MCF 10A (cell line): ENCODE measurements at regions not wholly inside any gene's neighbourhood (a gene's known extent, or its start where the extent isn't known, plus 50 kb on each side); places are given as distances from the start of the nearest gene placed in this dataset.

Source experiments
- BruUV-seq: library from RNA; stranded (reverse); fragments of 400-500 nt; replicated peaks from 2 replicates; lab custom pipeline; 2021; lab: Mats Ljungman, UMichigan
- CTCF ChIA-PET: fragments of 300-600 bp; sonication (Branson Sonifier 250); formaldehyde crosslinking; extraction: SDS; loops from one replicate; lab custom pipeline; 2021; ENCODE audit warnings: antibody characterized with exemption, inconsistent platforms; lab: Yijun Ruan, JAX
- POLR2A ChIA-PET: fragments of 300-600, 350-650 bp; sonication (Branson Sonifier 250); formaldehyde crosslinking; extraction: SDS; loops from one replicate; lab custom pipeline; 2020; ENCODE audit warnings: antibody characterized with exemption, inconsistent platforms; lab: Yijun Ruan, JAX
- DNase-seq: peaks from one replicate; pipeline ENCODE4 v3.0.0-alpha.2; 2018; ENCODE audit not compliant: unreplicated experiment
- H3K27ac Mint-ChIP-seq: one replicate; pipeline ENCODE4 v1.8.0; 2022; ENCODE audit warnings: mild to moderate bottlenecking, low read depth, mixed read lengths; ENCODE audit not compliant: unreplicated experiment
- H3K27me3 Mint-ChIP-seq: one replicate; pipeline ENCODE4 v1.8.0; 2022; ENCODE audit warnings: mixed read lengths; ENCODE audit not compliant: insufficient read depth, unreplicated experiment
- H3K36me3 Mint-ChIP-seq: one replicate; pipeline ENCODE4 v1.8.0; 2022; ENCODE audit warnings: mild to moderate bottlenecking, moderate library complexity, mixed read lengths; ENCODE audit not compliant: insufficient read depth, unreplicated experiment
- H3K4me1 Mint-ChIP-seq: one replicate; pipeline ENCODE4 v1.8.0; 2022; ENCODE audit warnings: mixed read lengths; ENCODE audit not compliant: insufficient read depth, unreplicated experiment
- H3K4me3 Mint-ChIP-seq: one replicate; pipeline ENCODE4 v1.8.0; 2022; ENCODE audit warnings: mild to moderate bottlenecking, moderate library complexity, mixed read lengths; ENCODE audit not compliant: unreplicated experiment
- H3K9me3 Mint-ChIP-seq: one replicate; pipeline ENCODE4 v1.8.0; 2022; ENCODE audit warnings: mixed read lengths; ENCODE audit not compliant: unreplicated experiment
- CTCF ChIP-seq: fragments of 200-600 bp; IDR thresholded peaks from one replicate; pipeline ENCODE4 v1.8.0; 2022; ENCODE audit warnings: antibody characterized with exemption, mild to moderate bottlenecking; ENCODE audit not compliant: unreplicated experiment
- intact Hi-C: fragments of 100-400 bp; cut with micrococcal nuclease; formaldehyde crosslinking; loops from 2 replicates; pipeline ENCODE4 v1.14.1; 2022

GRCh38 chr3:117842086-117842485, 1132.5 kb downstream of the TUSC7 start:
- ChIA-PET CTCF (interaction anchor here (0.6 kb wide), 1 partner anchor 14 kb away, joined by 3 read pairs; no protein-coding TSS in a partner anchor), POLR2A (no interaction called here)
- Mint-ChIP-seq H3K4me1 (peaks cover 16% of the 10 kb centered on the region), H3K36me3 (no peaks in the 10 kb centered on the region), H3K27ac (no peak overlapping the region), H3K9me3 (no peaks in the 10 kb centered on the region), H3K27me3 (no peaks in the 10 kb centered on the region), H3K4me3 (no peak overlapping the region)
- no TSS peak for BruUV-seq
- no peak for DNase-seq
- intact Hi-C loops, result no loop called here
- TF ChIP-seq CTCF, result no peak

GRCh38 chr3:117843356-117843755, 1133.8 kb downstream of the TUSC7 start:
- ChIA-PET POLR2A (no interaction called here), CTCF (no interaction called here)
- Mint-ChIP-seq H3K27me3 (no peaks in the 10 kb centered on the region), H3K9me3 (no peaks in the 10 kb centered on the region), H3K4me1 (peaks cover 16% of the 10 kb centered on the region), H3K36me3 (no peaks in the 10 kb centered on the region), H3K27ac (no peak overlapping the region), H3K4me3 (no peak overlapping the region)
- BruUV-seq, result no TSS peak
- intact Hi-C loops, result no loop called here
- no peak for TF ChIP-seq CTCF
- DNase-seq, result no peak

- Mint-ChIP-seq H3K4me1 (peaks cover 16% of the 10 kb centered on the region), H3K27ac (no peak overlapping the region), H3K9me3 (no peaks in the 10 kb centered on the region), H3K4me3 (no peak overlapping the region), H3K36me3 (no peaks in the 10 kb centered on the region), H3K27me3 (no peaks in the 10 kb centered on the region)
- DNase-seq, result no peak
- intact Hi-C loops, result no loop called here
- BruUV-seq, result no TSS peak
- ChIA-PET POLR2A (no interaction called here), CTCF (no interaction called here)
- TF ChIP-seq CTCF, result no peak
These were observed 1135.1 kb downstream of the TUSC7 start for GRCh38 chr3:117844676-117845075.

GRCh38 chr3:117846238-117846637, 1136.7 kb downstream of the TUSC7 start:
- Mint-ChIP-seq H3K4me3 (no peak overlapping the region), H3K9me3 (no peaks in the 10 kb centered on the region), H3K4me1 (peaks cover 16% of the 10 kb centered on the region), H3K27ac (no peak overlapping the region), H3K36me3 (no peaks in the 10 kb centered on the region), H3K27me3 (no peaks in the 10 kb centered on the region)
- no peak for TF ChIP-seq CTCF
- intact Hi-C loops, result no loop called here
- BruUV-seq, result no TSS peak
- DNase-seq, result no peak
- ChIA-PET CTCF (interaction anchor here (0.6 kb wide), 1 partner anchor 497 kb away, joined by 3 read pairs; no protein-coding TSS in a partner anchor), POLR2A (interaction anchor here (1.2 kb wide), 1 partner anchor 27 kb away, joined by 4 read pairs; no protein-coding TSS in a partner anchor)
